ENCODE measurements at regions not wholly inside any gene's neighbourhood (a gene's known extent, or its start where the extent isn't known, plus 50 kb on each side); places are given as distances from the start of the nearest gene placed in this dataset.
"Not testable (repeated sequence)": the region's sequence is repeated elsewhere in the genome, so short reads cannot be mapped to it uniquely, and the experiment has no call there.

- H3K27me3 ChIP-seq (replicated peaks in 2 of 5; ENCODE audit: control insufficient read depth in 4 of 5, insufficient read depth in 5 of 5, low read length in 4 of 5); H3K36me3 ChIP-seq (ENCODE audit: control insufficient read depth in 4 of 4, insufficient read depth in 4 of 4, low read length in 3 of 4); DNase-seq; H3K4me3 ChIP-seq (ENCODE audit: control insufficient read depth in 1 of 7, extremely low read depth in 1 of 7, insufficient read depth in 4 of 7, low read depth in 2 of 7, low read length in 6 of 7); H3K27ac ChIP-seq (ENCODE audit: insufficient read depth in 1 of 2, low read depth in 1 of 2, low read length in 2 of 2, poor library complexity in 1 of 2, severe bottlenecking in 2 of 2); H3K9me3 ChIP-seq (ENCODE audit: control extremely low read depth in 1 of 5, control insufficient read depth in 4 of 5, insufficient read depth in 2 of 5, low read depth in 1 of 5, low read length in 4 of 5); POLR2A ChIA-PET; H3K4me1 ChIP-seq (ENCODE audit: control extremely low read depth in 1 of 4, control insufficient read depth in 4 of 4, insufficient read depth in 4 of 4, low read length in 3 of 4); CTCF ChIA-PET: not testable (repeated sequence)
- 70% methylated on average over 7 of the region's 8 CpGs for WGBS (ENCODE audit: insufficient coverage)
These were observed 381.2 kb downstream of the XPNPEP1 start for GRCh38 chr10:109542050-109542603.

- WGBS (ENCODE audit: insufficient coverage): 86% methylated on average over 1 of the region's 3 CpGs
- CTCF ChIA-PET: no interaction called here
- POLR2A ChIA-PET: no interaction called here
These were observed 389.1 kb downstream of the XPNPEP1 start for GRCh38 chr10:109534193-109534592.

GRCh38 chr10:109529258-109529657 lies 394.1 kb downstream of the XPNPEP1 start:
- CTCF ChIA-PET: no interaction called here
- POLR2A ChIA-PET: no interaction called here
- DNase-seq: no peak
- no peak overlapping the region for H3K27ac ChIP-seq (ENCODE audit: insufficient read depth in 1 of 2, low read depth in 1 of 2, low read length in 2 of 2, poor library complexity in 1 of 2, severe bottlenecking in 2 of 2)
- H3K27me3 ChIP-seq (replicated peaks in 2 of 5; ENCODE audit: control insufficient read depth in 4 of 5, insufficient read depth in 5 of 5, low read length in 4 of 5): no peaks in the 10 kb centered on the region
- no peak overlapping the region for H3K4me3 ChIP-seq (ENCODE audit: control insufficient read depth in 1 of 7, extremely low read depth in 1 of 7, insufficient read depth in 4 of 7, low read depth in 2 of 7, low read length in 6 of 7)
- H3K9me3 ChIP-seq (ENCODE audit: control extremely low read depth in 1 of 5, control insufficient read depth in 4 of 5, insufficient read depth in 2 of 5, low read depth in 1 of 5, low read length in 4 of 5): peaks cover 2 to 15% (median 6%) of the 10 kb centered on the region in 5 experiments
- H3K36me3 ChIP-seq (ENCODE audit: control insufficient read depth in 4 of 4, insufficient read depth in 4 of 4, low read length in 3 of 4): no peaks in the 10 kb centered on the region
- no peaks in the 10 kb centered on the region for H3K4me1 ChIP-seq (ENCODE audit: control extremely low read depth in 1 of 4, control insufficient read depth in 4 of 4, insufficient read depth in 4 of 4, low read length in 3 of 4)

More at GRCh38 chr10:109534193-109534592, 389.1 kb downstream of the XPNPEP1 start:
- DNase-seq: no peak
- peaks cover 0 to 8% (median 5%) of the 10 kb centered on the region in 5 experiments for H3K9me3 ChIP-seq (ENCODE audit: control extremely low read depth in 1 of 5, control insufficient read depth in 4 of 5, insufficient read depth in 2 of 5, low read depth in 1 of 5, low read length in 4 of 5)
- no peak overlapping the region for H3K27ac ChIP-seq (ENCODE audit: insufficient read depth in 1 of 2, low read depth in 1 of 2, low read length in 2 of 2, poor library complexity in 1 of 2, severe bottlenecking in 2 of 2)
- H3K27me3 ChIP-seq (replicated peaks in 2 of 5; ENCODE audit: control insufficient read depth in 4 of 5, insufficient read depth in 5 of 5, low read length in 4 of 5): no peaks in the 10 kb centered on the region
- H3K36me3 ChIP-seq (ENCODE audit: control insufficient read depth in 4 of 4, insufficient read depth in 4 of 4, low read length in 3 of 4): no peaks in the 10 kb centered on the region
- H3K4me3 ChIP-seq (ENCODE audit: control insufficient read depth in 1 of 7, extremely low read depth in 1 of 7, insufficient read depth in 4 of 7, low read depth in 2 of 7, low read length in 6 of 7): no peak overlapping the region
- H3K4me1 ChIP-seq (ENCODE audit: control extremely low read depth in 1 of 4, control insufficient read depth in 4 of 4, insufficient read depth in 4 of 4, low read length in 3 of 4): no peaks in the 10 kb centered on the region

- H3K27me3 ChIP-seq (replicated peaks in 2 of 5; ENCODE audit: control insufficient read depth in 4 of 5, insufficient read depth in 5 of 5, low read length in 4 of 5): no peaks in the 10 kb centered on the region
- DNase-seq: no peak
- CTCF ChIA-PET: no interaction called here
- no peaks in the 10 kb centered on the region for H3K4me1 ChIP-seq (ENCODE audit: control extremely low read depth in 1 of 4, control insufficient read depth in 4 of 4, insufficient read depth in 4 of 4, low read length in 3 of 4)
- H3K27ac ChIP-seq (ENCODE audit: insufficient read depth in 1 of 2, low read depth in 1 of 2, low read length in 2 of 2, poor library complexity in 1 of 2, severe bottlenecking in 2 of 2): no peak overlapping the region
- WGBS (ENCODE audit: insufficient coverage): 75% methylated on average over 2 of the region's 4 CpGs
- POLR2A ChIA-PET: no interaction called here
- no peaks in the 10 kb centered on the region for H3K9me3 ChIP-seq (ENCODE audit: control extremely low read depth in 1 of 5, control insufficient read depth in 4 of 5, insufficient read depth in 2 of 5, low read depth in 1 of 5, low read length in 4 of 5)
- H3K4me3 ChIP-seq (ENCODE audit: control insufficient read depth in 1 of 7, extremely low read depth in 1 of 7, insufficient read depth in 4 of 7, low read depth in 2 of 7, low read length in 6 of 7): no peak overlapping the region
- no peaks in the 10 kb centered on the region for H3K36me3 ChIP-seq (ENCODE audit: control insufficient read depth in 4 of 4, insufficient read depth in 4 of 4, low read length in 3 of 4)
These were observed 405.6 kb downstream of the XPNPEP1 start for GRCh38 chr10:109517748-109518147.

GRCh38 chr10:109504401-109504800 lies 418.9 kb downstream of the XPNPEP1 start:
- Histone ChIP-seq H3K4me3 (ENCODE audit: control insufficient read depth in 1 of 7, extremely low read depth in 1 of 7, insufficient read depth in 4 of 7, low read depth in 2 of 7, low read length in 6 of 7) (no peak overlapping the region), H3K27ac (ENCODE audit: insufficient read depth in 1 of 2, low read depth in 1 of 2, low read length in 2 of 2, poor library complexity in 1 of 2, severe bottlenecking in 2 of 2) (no peak overlapping the region), H3K27me3 (replicated peaks in 2 of 5; ENCODE audit: control insufficient read depth in 4 of 5, insufficient read depth in 5 of 5, low read length in 4 of 5) (no peaks in the 10 kb centered on the region), H3K9me3 (ENCODE audit: control extremely low read depth in 1 of 5, control insufficient read depth in 4 of 5, insufficient read depth in 2 of 5, low read depth in 1 of 5, low read length in 4 of 5) (no peaks in the 10 kb centered on the region), H3K4me1 (ENCODE audit: control extremely low read depth in 1 of 4, control insufficient read depth in 4 of 4, insufficient read depth in 4 of 4, low read length in 3 of 4) (no peaks in the 10 kb centered on the region), H3K36me3 (ENCODE audit: control insufficient read depth in 4 of 4, insufficient read depth in 4 of 4, low read length in 3 of 4) (no peaks in the 10 kb centered on the region)
- no peak for DNase-seq
- CTCF ChIA-PET: no interaction called here
- WGBS (ENCODE audit: insufficient coverage): 0% methylated on average over 1 of the region's 1 CpG
- POLR2A ChIA-PET: no interaction called here

GRCh38 chr10:109487691-109488090 lies 435.6 kb downstream of the XPNPEP1 start:
- no peaks in the 10 kb centered on the region for H3K4me1 ChIP-seq (ENCODE audit: control extremely low read depth in 1 of 4, control insufficient read depth in 4 of 4, insufficient read depth in 4 of 4, low read length in 3 of 4)
- no peak for DNase-seq
- no peaks in the 10 kb centered on the region for H3K36me3 ChIP-seq (ENCODE audit: control insufficient read depth in 4 of 4, insufficient read depth in 4 of 4, low read length in 3 of 4)
- ChIA-PET CTCF (no interaction called here), POLR2A (no interaction called here)
- H3K9me3 ChIP-seq (ENCODE audit: control extremely low read depth in 1 of 5, control insufficient read depth in 4 of 5, insufficient read depth in 2 of 5, low read depth in 1 of 5, low read length in 4 of 5): peaks cover 0 to 3% (median 0%) of the 10 kb centered on the region in 5 experiments
- H3K27ac ChIP-seq (ENCODE audit: insufficient read depth in 1 of 2, low read depth in 1 of 2, low read length in 2 of 2, poor library complexity in 1 of 2, severe bottlenecking in 2 of 2): no peak overlapping the region
- H3K4me3 ChIP-seq (ENCODE audit: control insufficient read depth in 1 of 7, extremely low read depth in 1 of 7, insufficient read depth in 4 of 7, low read depth in 2 of 7, low read length in 6 of 7): no peak overlapping the region
- no peaks in the 10 kb centered on the region for H3K27me3 ChIP-seq (replicated peaks in 2 of 5; ENCODE audit: control insufficient read depth in 4 of 5, insufficient read depth in 5 of 5, low read length in 4 of 5)
- no CpG with 5 or more reads among the region's 4 CpGs for WGBS (ENCODE audit: insufficient coverage)

- DNase-seq: no peak
- Histone ChIP-seq H3K27me3 (replicated peaks in 2 of 5; ENCODE audit: control insufficient read depth in 4 of 5, insufficient read depth in 5 of 5, low read length in 4 of 5) (no peaks in the 10 kb centered on the region), H3K4me1 (ENCODE audit: control extremely low read depth in 1 of 4, control insufficient read depth in 4 of 4, insufficient read depth in 4 of 4, low read length in 3 of 4) (no peaks in the 10 kb centered on the region), H3K27ac (ENCODE audit: insufficient read depth in 1 of 2, low read depth in 1 of 2, low read length in 2 of 2, poor library complexity in 1 of 2, severe bottlenecking in 2 of 2) (no peak overlapping the region), H3K36me3 (ENCODE audit: control insufficient read depth in 4 of 4, insufficient read depth in 4 of 4, low read length in 3 of 4) (no peaks in the 10 kb centered on the region), H3K4me3 (ENCODE audit: control insufficient read depth in 1 of 7, extremely low read depth in 1 of 7, insufficient read depth in 4 of 7, low read depth in 2 of 7, low read length in 6 of 7) (no peak overlapping the region), H3K9me3 (ENCODE audit: control extremely low read depth in 1 of 5, control insufficient read depth in 4 of 5, insufficient read depth in 2 of 5, low read depth in 1 of 5, low read length in 4 of 5) (no peaks in the 10 kb centered on the region)
- ChIA-PET POLR2A (no interaction called here), CTCF (interaction anchor here (1.5 kb wide), 1 partner anchor 15 kb away, joined by 4 read pairs; no protein-coding TSS in a partner anchor)
These were observed 442.5 kb downstream of the XPNPEP1 start for GRCh38 chr10:109480836-109481235.

All from common myeloid progenitor, CD34-positive (primary cell).